ENCODE measurements at regions not wholly inside any gene's neighbourhood (a gene's known extent, or its start where the extent isn't known, plus 50 kb on each side); places are given as distances from the start of the nearest gene placed in this dataset.

- Histone ChIP-seq H3K4me1 (ENCODE audit: insufficient read depth, low read length) (no peaks in the 10 kb centered on the region), H3K27ac (ENCODE audit: low read depth, low read length) (no peak overlapping the region), H3K4me3 (ENCODE audit: insufficient read depth, low read depth, low read length) (no peak overlapping the region), H3K9ac (ENCODE audit: low read length) (no peak overlapping the region), H3K79me2 (ENCODE audit: insufficient read depth, low read length) (no peaks in the 10 kb centered on the region), H3K27me3 (ENCODE audit: insufficient read depth, low read length) (no peaks in the 10 kb centered on the region), H4K20me1 (ENCODE audit: insufficient read depth, low read length) (no peaks in the 10 kb centered on the region), H3K36me3 (ENCODE audit: insufficient read depth, low read length) (no peaks in the 10 kb centered on the region), H2AFZ (ENCODE audit: low read depth, low read length) (no peak overlapping the region), H3K4me2 (ENCODE audit: low read length) (no peak overlapping the region), H3K9me3 (ENCODE audit: insufficient read depth, low read depth, low read length) (no peaks in the 10 kb centered on the region)
- no peak overlapping the region for H3K27ac Mint-ChIP-seq (ENCODE audit: unreplicated experiment)
- DNase-seq (ENCODE audit: low read depth): no peak
- TF ChIP-seq CTCF (IDR thresholded peaks at IDR 0.05; ENCODE audit: insufficient read depth, low read depth, low read length) (no peak), EZH2 (IDR thresholded peaks at IDR 0.05; ENCODE audit: insufficient read depth, low read length) (no peak)
- H3K9me3 Mint-ChIP-seq (ENCODE audit: unreplicated experiment): peaks cover 7% of the 10 kb centered on the region
- peaks cover 9% of the 10 kb centered on the region for H3K27me3 Mint-ChIP-seq (ENCODE audit: low read depth, unreplicated experiment)
- no peak for FAIRE-seq
- no peaks in the 10 kb centered on the region for H3K4me1 Mint-ChIP-seq (ENCODE audit: low read depth, unreplicated experiment)
- H3K36me3 Mint-ChIP-seq (ENCODE audit: low read depth, unreplicated experiment): no peaks in the 10 kb centered on the region
- H3K4me3 Mint-ChIP-seq (ENCODE audit: unreplicated experiment): no peak overlapping the region
These were observed 71.9 kb upstream of the ATP5PO start for GRCh38 chr21:33987461-33987860.

- TF ChIP-seq CTCF (IDR thresholded peaks at IDR 0.05; ENCODE audit: insufficient read depth, low read depth, low read length): no peak
- TF ChIP-seq EZH2 (IDR thresholded peaks at IDR 0.05; ENCODE audit: insufficient read depth, low read length): no peak
- Histone ChIP-seq H3K79me2 (ENCODE audit: insufficient read depth, low read length) (no peaks in the 10 kb centered on the region), H2AFZ (ENCODE audit: low read depth, low read length) (no peak overlapping the region), H3K27me3 (ENCODE audit: insufficient read depth, low read length) (no peaks in the 10 kb centered on the region), H4K20me1 (ENCODE audit: insufficient read depth, low read length) (no peaks in the 10 kb centered on the region), H3K27ac (ENCODE audit: low read depth, low read length) (no peak overlapping the region), H3K4me2 (ENCODE audit: low read length) (no peak overlapping the region), H3K9ac (ENCODE audit: low read length) (no peak overlapping the region), H3K36me3 (ENCODE audit: insufficient read depth, low read length) (no peaks in the 10 kb centered on the region), H3K4me1 (ENCODE audit: insufficient read depth, low read length) (no peaks in the 10 kb centered on the region), H3K4me3 (ENCODE audit: insufficient read depth, low read depth, low read length) (no peak overlapping the region), H3K9me3 (ENCODE audit: insufficient read depth, low read depth, low read length) (no peaks in the 10 kb centered on the region)
- no peaks in the 10 kb centered on the region for H3K36me3 Mint-ChIP-seq (ENCODE audit: low read depth, unreplicated experiment)
- DNase-seq (ENCODE audit: low read depth) (no peak), FAIRE-seq (peak; percentile 20)
- H3K27ac Mint-ChIP-seq (ENCODE audit: unreplicated experiment): no peak overlapping the region
- H3K9me3 Mint-ChIP-seq (ENCODE audit: unreplicated experiment): peaks cover 10% of the 10 kb centered on the region
- H3K27me3 Mint-ChIP-seq (ENCODE audit: low read depth, unreplicated experiment): peaks cover 9% of the 10 kb centered on the region
- H3K4me1 Mint-ChIP-seq (ENCODE audit: low read depth, unreplicated experiment): no peaks in the 10 kb centered on the region
- no peak overlapping the region for H3K4me3 Mint-ChIP-seq (ENCODE audit: unreplicated experiment)
These were observed 69.8 kb upstream of the ATP5PO start for GRCh38 chr21:33985117-33986050.

- Mint-ChIP-seq H3K27me3 (ENCODE audit: low read depth, unreplicated experiment) (peaks cover 9% of the 10 kb centered on the region), H3K4me1 (ENCODE audit: low read depth, unreplicated experiment) (no peaks in the 10 kb centered on the region), H3K36me3 (ENCODE audit: low read depth, unreplicated experiment) (peaks cover 2% of the 10 kb centered on the region), H3K9me3 (ENCODE audit: unreplicated experiment) (peaks cover 12% of the 10 kb centered on the region), H3K27ac (ENCODE audit: unreplicated experiment) (no peak overlapping the region), H3K4me3 (ENCODE audit: unreplicated experiment) (no peak overlapping the region)
- no peak overlapping the region for H3K4me2 ChIP-seq (ENCODE audit: low read length)
- no peak overlapping the region for H3K27ac ChIP-seq (ENCODE audit: low read depth, low read length)
- no peaks in the 10 kb centered on the region for H3K79me2 ChIP-seq (ENCODE audit: insufficient read depth, low read length)
- no peak overlapping the region for H3K4me3 ChIP-seq (ENCODE audit: insufficient read depth, low read depth, low read length)
- no peaks in the 10 kb centered on the region for H3K27me3 ChIP-seq (ENCODE audit: insufficient read depth, low read length)
- no peaks in the 10 kb centered on the region for H4K20me1 ChIP-seq (ENCODE audit: insufficient read depth, low read length)
- H3K9me3 ChIP-seq (ENCODE audit: insufficient read depth, low read depth, low read length): no peaks in the 10 kb centered on the region
- FAIRE-seq (no peak), DNase-seq (ENCODE audit: low read depth) (no peak)
- H2AFZ ChIP-seq (ENCODE audit: low read depth, low read length): no peak overlapping the region
- H3K36me3 ChIP-seq (ENCODE audit: insufficient read depth, low read length): no peaks in the 10 kb centered on the region
- TF ChIP-seq EZH2 (IDR thresholded peaks at IDR 0.05; ENCODE audit: insufficient read depth, low read length) (no peak), CTCF (IDR thresholded peaks at IDR 0.05; ENCODE audit: insufficient read depth, low read depth, low read length) (no peak)
- H3K4me1 ChIP-seq (ENCODE audit: insufficient read depth, low read length): no peaks in the 10 kb centered on the region
- H3K9ac ChIP-seq (ENCODE audit: low read length): no peak overlapping the region
These were observed 68.4 kb upstream of the ATP5PO start for GRCh38 chr21:33984021-33984481.
